HL-60 (cell line): ENCODE measurements at regions not wholly inside any gene's neighbourhood (a gene's known extent, or its start where the extent isn't known, plus 50 kb on each side); places are given as distances from the start of the nearest gene placed in this dataset.

Experiments used
- DNase-seq, 2 experiments: peaks; one replicate each; pipeline ENCODE4 v3.0.0-alpha.2; 2010 to 2020; ENCODE audit warnings: low read depth in 1 of 2, low spot score in 1 of 2
- H3K27ac ChIP-seq: fragments of 250-450 bp; sonication (Bioruptor Pico); replicated peaks from 2 replicates; pipeline ENCODE4 v1.5.1; 2020; ENCODE audit warnings: mild to moderate bottlenecking, moderate library complexity
- H3K27me3 ChIP-seq: fragments of 250-450 bp; sonication (Bioruptor Pico); 2 replicates; pipeline ENCODE4 v1.5.1; 2021; ENCODE audit warnings: mild to moderate bottlenecking, moderate library complexity; ENCODE audit not compliant: insufficient read depth, poor library complexity, severe bottlenecking
- H3K4me3 ChIP-seq: replicated peaks from 2 replicates; pipeline ENCODE4 v1.5.1; 2011; ENCODE audit warnings: mild to moderate bottlenecking, control low read depth, low read length; ENCODE audit not compliant: insufficient read depth
- GABPA ChIP-seq: IDR thresholded peaks from 2 replicates; pipeline ENCODE4 v1.6.1; 2012; ENCODE audit warnings: low read depth
- POLR2AphosphoS5 ChIP-seq: IDR thresholded peaks from 2 replicates; pipeline ENCODE4 v1.6.1; 2012; ENCODE audit warnings: low read depth
- SPI1 ChIP-seq: IDR thresholded peaks from 2 replicates; pipeline ENCODE4 v1.6.1; 2012; ENCODE audit warnings: low read depth, mild to moderate bottlenecking, borderline replicate concordance
- TF ChIP-seq, protein P1 (sequence below): IDR thresholded peaks from 2 replicates; pipeline ENCODE4 v1.6.1; 2012; ENCODE audit warnings: low read depth; ENCODE audit not compliant: insufficient replicate concordance
- TF ChIP-seq, protein P2 (sequence below): IDR thresholded peaks from one replicate; pipeline ENCODE4 v1.5.1; 2011; ENCODE audit warnings: low read length, control low read depth, inconsistent platforms; ENCODE audit not compliant: insufficient read depth

DNA sequence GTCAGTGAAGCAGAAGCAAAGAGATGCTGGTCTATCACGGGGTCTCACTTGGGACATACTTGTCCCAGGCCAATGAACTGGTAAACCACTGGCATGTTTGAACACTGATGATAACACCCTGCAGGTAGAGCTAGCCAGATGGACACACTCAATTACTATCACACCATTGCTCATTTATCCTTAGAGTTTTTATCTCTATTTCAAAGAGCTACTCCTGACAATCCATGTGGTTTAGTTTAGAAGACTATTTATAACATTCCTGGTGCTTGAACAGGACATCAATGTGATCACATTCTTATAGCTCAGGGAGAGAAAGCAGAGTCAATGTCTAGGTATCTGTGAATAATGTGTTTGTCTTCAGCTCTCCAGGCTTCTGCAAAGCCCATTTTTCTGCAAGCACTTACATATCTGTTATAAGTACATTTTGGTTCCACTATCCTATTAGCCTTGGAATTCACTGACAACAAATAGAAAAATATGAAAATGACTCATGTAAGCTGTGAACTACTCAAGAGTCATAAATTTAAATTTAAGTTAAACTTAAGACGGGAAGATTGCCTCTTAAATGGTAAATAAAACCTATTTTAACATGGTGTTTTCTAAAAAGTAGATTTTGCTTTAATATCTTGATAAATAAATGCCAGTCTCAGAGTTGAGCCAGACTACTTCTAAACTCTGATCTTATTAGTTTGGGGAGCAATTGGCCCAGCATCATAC is 106.7 kb upstream of the MBL2 start:
- Histone ChIP-seq H3K27me3 (no peaks in the 10 kb centered on the region), H3K27ac (no peak overlapping the region), H3K4me3 (no peak overlapping the region)
- DNase-seq, result no peak
- TF ChIP-seq SPI1 (no peak), POLR2AphosphoS5 (no peak), GABPA (no peak)
- TF ChIP-seq, protein P1, sequence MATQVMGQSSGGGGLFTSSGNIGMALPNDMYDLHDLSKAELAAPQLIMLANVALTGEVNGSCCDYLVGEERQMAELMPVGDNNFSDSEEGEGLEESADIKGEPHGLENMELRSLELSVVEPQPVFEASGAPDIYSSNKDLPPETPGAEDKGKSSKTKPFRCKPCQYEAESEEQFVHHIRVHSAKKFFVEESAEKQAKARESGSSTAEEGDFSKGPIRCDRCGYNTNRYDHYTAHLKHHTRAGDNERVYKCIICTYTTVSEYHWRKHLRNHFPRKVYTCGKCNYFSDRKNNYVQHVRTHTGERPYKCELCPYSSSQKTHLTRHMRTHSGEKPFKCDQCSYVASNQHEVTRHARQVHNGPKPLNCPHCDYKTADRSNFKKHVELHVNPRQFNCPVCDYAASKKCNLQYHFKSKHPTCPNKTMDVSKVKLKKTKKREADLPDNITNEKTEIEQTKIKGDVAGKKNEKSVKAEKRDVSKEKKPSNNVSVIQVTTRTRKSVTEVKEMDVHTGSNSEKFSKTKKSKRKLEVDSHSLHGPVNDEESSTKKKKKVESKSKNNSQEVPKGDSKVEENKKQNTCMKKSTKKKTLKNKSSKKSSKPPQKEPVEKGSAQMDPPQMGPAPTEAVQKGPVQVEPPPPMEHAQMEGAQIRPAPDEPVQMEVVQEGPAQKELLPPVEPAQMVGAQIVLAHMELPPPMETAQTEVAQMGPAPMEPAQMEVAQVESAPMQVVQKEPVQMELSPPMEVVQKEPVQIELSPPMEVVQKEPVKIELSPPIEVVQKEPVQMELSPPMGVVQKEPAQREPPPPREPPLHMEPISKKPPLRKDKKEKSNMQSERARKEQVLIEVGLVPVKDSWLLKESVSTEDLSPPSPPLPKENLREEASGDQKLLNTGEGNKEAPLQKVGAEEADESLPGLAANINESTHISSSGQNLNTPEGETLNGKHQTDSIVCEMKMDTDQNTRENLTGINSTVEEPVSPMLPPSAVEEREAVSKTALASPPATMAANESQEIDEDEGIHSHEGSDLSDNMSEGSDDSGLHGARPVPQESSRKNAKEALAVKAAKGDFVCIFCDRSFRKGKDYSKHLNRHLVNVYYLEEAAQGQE, result no peak
- TF ChIP-seq, protein P2, sequence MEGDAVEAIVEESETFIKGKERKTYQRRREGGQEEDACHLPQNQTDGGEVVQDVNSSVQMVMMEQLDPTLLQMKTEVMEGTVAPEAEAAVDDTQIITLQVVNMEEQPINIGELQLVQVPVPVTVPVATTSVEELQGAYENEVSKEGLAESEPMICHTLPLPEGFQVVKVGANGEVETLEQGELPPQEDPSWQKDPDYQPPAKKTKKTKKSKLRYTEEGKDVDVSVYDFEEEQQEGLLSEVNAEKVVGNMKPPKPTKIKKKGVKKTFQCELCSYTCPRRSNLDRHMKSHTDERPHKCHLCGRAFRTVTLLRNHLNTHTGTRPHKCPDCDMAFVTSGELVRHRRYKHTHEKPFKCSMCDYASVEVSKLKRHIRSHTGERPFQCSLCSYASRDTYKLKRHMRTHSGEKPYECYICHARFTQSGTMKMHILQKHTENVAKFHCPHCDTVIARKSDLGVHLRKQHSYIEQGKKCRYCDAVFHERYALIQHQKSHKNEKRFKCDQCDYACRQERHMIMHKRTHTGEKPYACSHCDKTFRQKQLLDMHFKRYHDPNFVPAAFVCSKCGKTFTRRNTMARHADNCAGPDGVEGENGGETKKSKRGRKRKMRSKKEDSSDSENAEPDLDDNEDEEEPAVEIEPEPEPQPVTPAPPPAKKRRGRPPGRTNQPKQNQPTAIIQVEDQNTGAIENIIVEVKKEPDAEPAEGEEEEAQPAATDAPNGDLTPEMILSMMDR, result no peak

DNA sequence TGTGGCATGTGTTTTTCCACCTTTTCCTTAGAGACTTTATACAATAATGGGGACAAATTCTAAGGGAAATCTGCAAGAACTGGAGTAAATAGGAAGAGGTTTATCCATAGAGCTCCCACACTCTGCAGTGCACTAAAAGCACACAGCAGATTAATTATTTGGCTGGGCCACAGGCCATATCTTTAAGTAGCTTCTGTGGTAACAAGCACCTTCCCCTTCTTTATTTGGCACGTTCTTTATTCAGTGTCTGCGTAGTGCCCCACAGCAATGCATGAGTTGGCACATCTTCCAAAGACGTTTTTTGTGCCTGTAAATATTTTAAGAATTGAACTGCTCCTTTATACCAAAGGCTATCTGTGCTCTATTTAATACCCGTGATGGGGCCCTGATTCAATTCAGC is 104.9 kb upstream of the MBL2 start:
- Histone ChIP-seq H3K27me3 (no peaks in the 10 kb centered on the region), H3K27ac (no peak overlapping the region)
- DNase-seq, result no peak

DNA sequence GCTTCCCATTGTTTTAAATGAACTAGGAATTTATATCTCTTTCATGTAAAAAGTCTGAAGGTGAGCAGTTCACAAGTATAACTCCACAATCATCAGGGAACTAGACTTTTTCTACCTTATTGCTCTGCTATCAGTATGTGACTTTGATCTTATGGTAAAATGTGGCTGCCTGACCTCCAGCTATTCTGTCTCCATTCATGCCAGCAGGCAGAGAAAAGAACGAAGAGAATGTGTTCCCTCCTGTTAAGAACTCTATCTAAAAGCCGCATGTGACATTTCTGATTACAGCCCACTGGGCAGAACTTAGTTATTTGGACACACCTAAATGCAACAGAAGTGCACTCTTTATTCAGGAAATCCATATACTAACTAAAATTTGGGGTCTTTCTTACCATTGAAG is 102.8 kb upstream of the MBL2 start:
- Histone ChIP-seq H3K4me3 (no peak overlapping the region), H3K27ac (no peak overlapping the region), H3K27me3 (no peaks in the 10 kb centered on the region)
- no peak for TF ChIP-seq POLR2AphosphoS5
- no peak for TF ChIP-seq SPI1
- TF ChIP-seq, protein P1, result no peak
- TF ChIP-seq, protein P2, result no peak
- TF ChIP-seq GABPA, result no peak
- DNase-seq, result no peak

More for the DNA sequence above, 104.9 kb upstream of the MBL2 start:
- no peak overlapping the region for H3K4me3 ChIP-seq
- TF ChIP-seq, protein P1, result no peak
- TF ChIP-seq GABPA (no peak), POLR2AphosphoS5 (no peak), SPI1 (no peak)
- TF ChIP-seq, protein P2, result no peak
